ENCODE measurements at regions not wholly inside any gene's neighbourhood (a gene's known extent, or its start where the extent isn't known, plus 50 kb on each side); places are given as distances from the start of the nearest gene placed in this dataset.

DNA sequence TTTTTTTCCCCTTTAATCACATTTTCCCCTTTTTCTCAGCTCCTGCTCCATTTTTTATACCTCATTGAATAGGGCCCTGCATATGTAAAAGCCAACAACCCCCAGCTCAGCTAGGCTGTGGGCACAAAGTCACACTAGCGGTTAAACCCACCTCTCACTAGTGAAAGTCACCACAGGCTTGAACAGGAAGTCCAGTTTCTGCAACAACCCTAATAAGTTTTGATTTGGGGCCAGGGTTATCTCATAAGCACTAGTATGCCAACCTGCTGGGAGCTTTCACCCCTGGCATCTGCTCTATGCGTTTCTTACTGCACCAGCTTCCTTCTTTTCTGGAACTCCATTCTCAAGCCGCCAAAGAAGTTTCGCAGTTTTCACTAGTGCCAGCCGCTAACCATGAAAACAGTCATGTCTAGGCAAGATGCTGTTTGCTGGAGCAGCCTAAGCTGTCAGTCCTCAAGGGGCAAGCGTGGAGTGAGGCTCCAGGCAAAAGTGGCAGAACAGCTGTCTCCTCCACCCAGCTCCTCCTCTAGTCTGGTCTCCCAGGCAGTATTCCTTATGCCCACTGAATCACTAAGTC, 197.0 kb upstream of the MEIS1 start:
- no peak for DNase-seq (ENCODE audit: low spot score in 2 of 2, unreplicated experiment in 2 of 2)
- H3K27me3 Mint-ChIP-seq (ENCODE audit: low read depth): no peaks in the 10 kb centered on the region
- H3K9me3 Mint-ChIP-seq: no peaks in the 10 kb centered on the region
- H3K36me3 Mint-ChIP-seq: no peaks in the 10 kb centered on the region
- H3K4me3 Mint-ChIP-seq: no peak overlapping the region
- H3K4me1 Mint-ChIP-seq: peaks cover 25% of the 10 kb centered on the region
- TF ChIP-seq, protein P1, sequence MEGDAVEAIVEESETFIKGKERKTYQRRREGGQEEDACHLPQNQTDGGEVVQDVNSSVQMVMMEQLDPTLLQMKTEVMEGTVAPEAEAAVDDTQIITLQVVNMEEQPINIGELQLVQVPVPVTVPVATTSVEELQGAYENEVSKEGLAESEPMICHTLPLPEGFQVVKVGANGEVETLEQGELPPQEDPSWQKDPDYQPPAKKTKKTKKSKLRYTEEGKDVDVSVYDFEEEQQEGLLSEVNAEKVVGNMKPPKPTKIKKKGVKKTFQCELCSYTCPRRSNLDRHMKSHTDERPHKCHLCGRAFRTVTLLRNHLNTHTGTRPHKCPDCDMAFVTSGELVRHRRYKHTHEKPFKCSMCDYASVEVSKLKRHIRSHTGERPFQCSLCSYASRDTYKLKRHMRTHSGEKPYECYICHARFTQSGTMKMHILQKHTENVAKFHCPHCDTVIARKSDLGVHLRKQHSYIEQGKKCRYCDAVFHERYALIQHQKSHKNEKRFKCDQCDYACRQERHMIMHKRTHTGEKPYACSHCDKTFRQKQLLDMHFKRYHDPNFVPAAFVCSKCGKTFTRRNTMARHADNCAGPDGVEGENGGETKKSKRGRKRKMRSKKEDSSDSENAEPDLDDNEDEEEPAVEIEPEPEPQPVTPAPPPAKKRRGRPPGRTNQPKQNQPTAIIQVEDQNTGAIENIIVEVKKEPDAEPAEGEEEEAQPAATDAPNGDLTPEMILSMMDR (IDR thresholded peaks at IDR 0.05; ENCODE audit: unreplicated experiment): no peak
- H3K27ac Mint-ChIP-seq: no peak overlapping the region

DNA sequence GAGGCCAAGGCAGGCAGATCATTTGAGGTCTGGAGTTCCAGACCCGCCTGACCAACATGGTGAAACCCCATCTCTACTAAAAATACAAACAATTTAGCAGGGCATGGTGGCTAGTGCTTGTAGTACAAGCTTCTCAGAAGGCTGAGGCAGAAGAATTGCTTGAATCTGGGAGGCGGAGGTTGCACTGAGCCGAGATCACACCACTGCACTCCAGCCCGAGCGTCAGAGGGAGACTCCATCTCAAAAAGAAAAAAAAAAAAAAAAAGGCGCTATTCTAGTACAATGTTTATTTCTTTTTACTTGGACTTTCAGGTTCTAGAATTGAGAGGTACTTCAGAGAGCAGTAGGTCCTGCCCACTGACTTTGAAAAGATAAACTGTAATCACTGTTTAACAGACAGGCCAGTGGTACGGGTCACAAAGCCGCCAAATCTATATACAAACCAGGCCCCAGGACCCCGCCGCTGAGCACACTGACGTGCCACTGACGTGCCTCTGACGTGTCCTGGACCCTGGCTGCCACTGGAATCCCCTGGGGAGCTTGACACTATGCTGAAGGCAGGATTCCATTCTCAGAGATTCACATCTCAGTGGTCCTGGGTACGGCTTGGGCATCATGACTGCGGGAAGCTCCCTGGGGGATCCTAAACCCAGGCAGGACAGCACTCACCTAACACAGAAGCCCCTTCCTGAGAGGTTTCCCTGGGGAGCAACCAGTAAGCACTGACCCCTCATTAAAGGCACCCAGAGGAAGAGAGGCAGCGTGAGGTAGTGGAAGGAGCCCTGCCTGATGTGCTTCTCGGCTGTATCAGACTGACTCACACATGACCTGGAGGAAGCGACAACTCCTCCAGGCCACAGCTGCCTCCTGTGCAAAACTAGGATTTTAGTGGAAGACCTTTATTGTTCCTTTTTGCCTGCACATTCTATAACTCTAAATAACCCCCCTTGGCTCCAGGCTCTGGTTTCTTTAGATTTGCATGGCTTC, 197.8 kb upstream of the MEIS1 start:
- H3K27ac Mint-ChIP-seq: no peak overlapping the region
- H3K4me1 Mint-ChIP-seq: peaks cover 25% of the 10 kb centered on the region
- no peaks in the 10 kb centered on the region for H3K27me3 Mint-ChIP-seq (ENCODE audit: low read depth)
- no peak overlapping the region for H3K4me3 Mint-ChIP-seq
- no peak for DNase-seq (ENCODE audit: low spot score in 2 of 2, unreplicated experiment in 2 of 2)
- peaks cover 3% of the 10 kb centered on the region for H3K9me3 Mint-ChIP-seq
- H3K36me3 Mint-ChIP-seq: no peaks in the 10 kb centered on the region
- TF ChIP-seq, protein P1 (IDR thresholded peaks at IDR 0.05; ENCODE audit: unreplicated experiment): no peak

DNA sequence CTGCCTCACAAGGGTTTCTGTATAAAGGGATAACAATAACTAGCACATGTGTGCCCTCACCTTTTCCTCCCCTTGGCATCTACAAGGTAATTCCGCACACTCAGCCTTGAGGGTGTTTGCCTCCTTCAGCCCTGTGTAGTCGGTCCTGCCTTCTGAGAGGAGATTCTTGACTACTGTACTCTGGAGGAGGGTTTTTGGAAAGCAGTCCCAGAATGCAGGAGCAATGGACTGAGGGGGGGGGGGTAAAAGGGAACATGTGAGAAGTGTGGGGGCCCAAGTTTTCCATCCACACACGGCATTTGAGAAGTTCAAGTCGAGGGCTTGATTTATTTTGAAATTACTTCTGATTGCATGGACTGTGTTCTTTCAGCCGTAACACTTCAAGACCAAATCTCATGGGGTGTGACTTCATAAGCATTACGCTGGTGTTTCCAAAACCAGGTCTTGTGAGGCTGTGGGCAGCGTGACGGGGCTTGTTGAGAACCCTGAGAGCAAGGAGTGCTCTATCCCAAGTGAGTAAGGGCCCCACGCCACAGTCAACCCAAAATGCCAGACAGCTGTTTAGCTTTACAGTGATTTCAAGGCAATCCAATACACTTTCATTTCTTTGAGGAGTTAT, 198.7 kb upstream of the MEIS1 start:
- no peak overlapping the region for H3K27ac Mint-ChIP-seq
- H3K36me3 Mint-ChIP-seq: no peaks in the 10 kb centered on the region
- peaks cover 18% of the 10 kb centered on the region for H3K4me1 Mint-ChIP-seq
- H3K4me3 Mint-ChIP-seq: no peak overlapping the region
- TF ChIP-seq, protein P1 (IDR thresholded peaks at IDR 0.05; ENCODE audit: unreplicated experiment): no peak
- peaks cover 3% of the 10 kb centered on the region for H3K9me3 Mint-ChIP-seq
- no peak for DNase-seq (ENCODE audit: low spot score in 2 of 2, unreplicated experiment in 2 of 2)
- no peaks in the 10 kb centered on the region for H3K27me3 Mint-ChIP-seq (ENCODE audit: low read depth)

DNA sequence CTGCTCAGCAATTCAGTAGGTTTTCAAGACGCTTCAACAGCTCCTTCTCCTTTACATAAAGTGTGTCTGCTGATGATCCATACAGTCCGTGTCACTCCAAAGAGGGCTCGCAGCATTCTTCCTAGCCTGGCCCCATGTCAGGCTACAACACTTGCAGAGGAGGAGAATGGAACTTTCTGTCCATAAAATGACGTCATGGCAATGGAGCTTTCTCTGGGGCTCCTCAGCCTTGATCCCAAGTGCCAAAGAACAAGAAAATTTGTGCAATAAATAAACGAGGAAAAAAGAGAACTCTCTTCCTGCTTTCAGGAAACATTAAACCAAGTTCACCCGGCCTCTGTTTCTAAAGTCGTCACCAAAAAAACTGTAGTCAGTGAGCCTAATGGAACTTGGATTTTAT, 199.5 kb upstream of the MEIS1 start:
- no peaks in the 10 kb centered on the region for H3K27me3 Mint-ChIP-seq (ENCODE audit: low read depth)
- TF ChIP-seq, protein P1 (IDR thresholded peaks at IDR 0.05; ENCODE audit: unreplicated experiment): no peak
- H3K4me3 Mint-ChIP-seq: no peak overlapping the region
- DNase-seq (ENCODE audit: low spot score in 2 of 2, unreplicated experiment in 2 of 2): no peak
- no peak overlapping the region for H3K27ac Mint-ChIP-seq
- H3K4me1 Mint-ChIP-seq: peaks cover 10% of the 10 kb centered on the region
- H3K9me3 Mint-ChIP-seq: peaks cover 3% of the 10 kb centered on the region
- no peaks in the 10 kb centered on the region for H3K36me3 Mint-ChIP-seq

DNA sequence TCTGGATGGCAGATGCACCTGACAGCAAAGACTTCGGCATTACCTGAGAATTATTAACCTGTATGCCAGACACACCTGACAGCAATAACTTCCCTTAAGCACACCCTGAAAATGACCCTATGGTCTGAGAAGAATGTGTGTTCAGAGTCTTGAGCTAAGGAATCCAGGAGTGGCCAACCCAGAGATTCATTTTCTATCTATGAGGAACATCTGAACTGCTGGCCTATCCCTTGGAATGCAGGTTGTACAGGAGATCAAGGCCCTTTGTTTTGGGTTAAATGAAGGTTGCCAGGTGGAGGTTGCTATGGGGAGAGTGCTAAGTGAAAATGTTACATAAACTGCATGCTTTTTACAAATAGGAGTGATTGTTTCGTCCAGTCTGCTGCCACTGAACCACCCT, 200.9 kb upstream of the MEIS1 start:
- Mint-ChIP-seq H3K9me3 (peaks cover 3% of the 10 kb centered on the region), H3K4me3 (no peak overlapping the region), H3K36me3 (no peaks in the 10 kb centered on the region), H3K4me1 (peaks cover 8% of the 10 kb centered on the region), H3K27me3 (ENCODE audit: low read depth) (no peaks in the 10 kb centered on the region), H3K27ac (no peak overlapping the region)
- DNase-seq (ENCODE audit: low spot score in 2 of 2, unreplicated experiment in 2 of 2): no peak
- TF ChIP-seq, protein P1 (IDR thresholded peaks at IDR 0.05; ENCODE audit: unreplicated experiment): no peak

All from mesothelial cell of epicardium (in vitro differentiated cells).